Urothelium cell line (cell line): ENCODE measurements at regions not wholly inside any gene's neighbourhood (a gene's known extent, or its start where the extent isn't known, plus 50 kb on each side); places are given as distances from the start of the nearest gene placed in this dataset.

Source experiments
- DNase-seq: peaks from one replicate; pipeline ENCODE4 v3.0.0; 2011; ENCODE audit warnings: low spot score, mixed read lengths
- FAIRE-seq: peaks from 2 replicates; lab custom pipeline; 2011; peaks lifted over from hg19 to GRCh38; lab: Jason Lieb, UNC

GRCh38 chr6:169905041-169905807 lies 153.8 kb downstream of the ERMARD start:
- DNase-seq (peak; percentile 15), FAIRE-seq (no peak)

GRCh38 chr6:169904051-169904922 lies 152.9 kb downstream of the ERMARD start:
- DNase-seq, result no peak
- FAIRE-seq, result no peak

- no peak for FAIRE-seq
- no peak for DNase-seq
Measured at GRCh38 chr6:169903122-169903521, 151.7 kb downstream of the ERMARD start.

- DNase-seq, result no peak
- FAIRE-seq, result no peak
Measured at GRCh38 chr6:169902604-169903003, 151.2 kb downstream of the ERMARD start.

- DNase-seq (no peak), FAIRE-seq (no peak)
Measured at GRCh38 chr6:169902070-169902469, 150.6 kb downstream of the ERMARD start.

GRCh38 chr6:169899481-169900145 lies 148.2 kb downstream of the ERMARD start:
- FAIRE-seq (no peak), DNase-seq (no peak)

GRCh38 chr6:169898788-169899480 lies 147.5 kb downstream of the ERMARD start:
- no peak for FAIRE-seq
- DNase-seq, result no peak

GRCh38 chr6:169897601-169898358 lies 146.4 kb downstream of the ERMARD start:
- no peak for DNase-seq
- no peak for FAIRE-seq

GRCh38 chr6:169896826-169897456 lies 145.5 kb downstream of the ERMARD start:
- DNase-seq (no peak), FAIRE-seq (no peak)

- no peak for DNase-seq
- no peak for FAIRE-seq
Measured at GRCh38 chr6:169895926-169896761, 144.7 kb downstream of the ERMARD start.

- no peak for DNase-seq
- no peak for FAIRE-seq
Measured at GRCh38 chr6:169895000-169895759, 143.8 kb downstream of the ERMARD start.

- DNase-seq (no peak), FAIRE-seq (no peak)
Measured at GRCh38 chr6:169894377-169894960, 143.0 kb downstream of the ERMARD start.

- no peak for FAIRE-seq
Measured at GRCh38 chr6:169893624-169894023, 142.2 kb downstream of the ERMARD start.

GRCh38 chr6:169891846-169892245 lies 140.4 kb downstream of the ERMARD start:
- DNase-seq (no peak), FAIRE-seq (no peak)

More at GRCh38 chr6:169893624-169894023, 142.2 kb downstream of the ERMARD start:
- DNase-seq, result no peak

- DNase-seq, result no peak
- no peak for FAIRE-seq
Measured at GRCh38 chr6:169891421-169891820, 140.0 kb downstream of the ERMARD start.

- FAIRE-seq, result no peak
Measured at GRCh38 chr6:169890901-169891300, 139.5 kb downstream of the ERMARD start.

GRCh38 chr6:169890049-169890448 lies 138.6 kb downstream of the ERMARD start:
- DNase-seq (no peak), FAIRE-seq (no peak)

More at GRCh38 chr6:169890901-169891300, 139.5 kb downstream of the ERMARD start:
- no peak for DNase-seq
